GM23338 (cell line): ENCODE measurements at regions not wholly inside any gene's neighbourhood (a gene's known extent, or its start where the extent isn't known, plus 50 kb on each side); places are given as distances from the start of the nearest gene placed in this dataset.

ENCODE experiments used
- CREB1 ChIP-seq: fragments of 250-450 bp; sonication (Bioruptor Pico); IDR thresholded peaks from 2 replicates; pipeline ENCODE4 v1.5.0; 2020; ENCODE audit warnings: low read depth, mild to moderate bottlenecking, moderate library complexity
- CTCF ChIP-seq, 2 experiments: fragments of 200-600 bp in 1 of 2; sonication (generic) in 1 of 2; conservative IDR thresholded peaks; 2 replicates each; pipeline versions ENCODE4 v1.5.1 to v1.6.1; 2016 to 2017; ENCODE audit warnings: antibody characterized with exemption in 2 of 2, low read depth in 2 of 2, mild to moderate bottlenecking in 2 of 2, moderate library complexity in 1 of 2
- ETS1 ChIP-seq: IDR thresholded peaks from 2 replicates; pipeline ENCODE4 v1.6.1; 2016; ENCODE audit warnings: antibody characterized with exemption
- EZH2 ChIP-seq: fragments of 200-600 bp; sonication (generic); IDR thresholded peaks from one replicate; pipeline ENCODE4 v1.8.0; 2017; ENCODE audit warnings: antibody characterized with exemption, mild to moderate bottlenecking, low read depth; ENCODE audit not compliant: unreplicated experiment
- EZH2phosphoT487 ChIP-seq: fragments of 200-600 bp; sonication (generic); IDR thresholded peaks from one replicate; pipeline ENCODE4 v1.8.1; 2018; ENCODE audit warnings: antibody characterized with exemption; ENCODE audit not compliant: unreplicated experiment
- JUNB ChIP-seq: IDR thresholded peaks from one replicate; pipeline ENCODE4 v1.6.1; 2016; ENCODE audit warnings: antibody characterized with exemption; ENCODE audit not compliant: unreplicated experiment
- NANOG ChIP-seq: IDR thresholded peaks from 2 replicates; pipeline ENCODE4 v1.6.1; 2016; ENCODE audit warnings: antibody characterized with exemption, borderline replicate concordance
- POLR2AphosphoS5 ChIP-seq: IDR thresholded peaks from 2 replicates; pipeline ENCODE4 v1.6.1; 2016; ENCODE audit warnings: antibody characterized with exemption, low read depth
- REST ChIP-seq: IDR thresholded peaks from one replicate; pipeline ENCODE4 v1.6.1; 2018; ENCODE audit warnings: antibody characterized with exemption; ENCODE audit not compliant: unreplicated experiment
- STAT1 ChIP-seq: IDR thresholded peaks from one replicate; pipeline ENCODE4 v1.6.1; 2016; ENCODE audit warnings: antibody characterized with exemption; ENCODE audit not compliant: unreplicated experiment
- ZNF114 ChIP-seq: fragments of 250-450 bp; sonication (Bioruptor Pico); IDR thresholded peaks from 2 replicates; pipeline ENCODE4 v1.5.0; 2020; ENCODE audit warnings: mild to moderate bottlenecking, moderate library complexity
- ZNF331 ChIP-seq: fragments of 250-450 bp; sonication (Bioruptor Pico); IDR thresholded peaks from 2 replicates; pipeline ENCODE4 v1.5.0; 2020; ENCODE audit warnings: low read depth, mild to moderate bottlenecking, moderate library complexity

GRCh38 chr4:140229881-140230280 is 75.9 kb upstream of the MAML3 start:
- TF ChIP-seq STAT1 (no peak), CTCF (conservative IDR thresholded peaks at IDR 0.05; ENCODE audit: low read depth in 2 of 2) (no peak), POLR2AphosphoS5 (no peak), EZH2 (no peak), REST (no peak), JUNB (no peak), ZNF114 (CRISPR knock-in tag) (no peak), CREB1 (no peak), EZH2phosphoT487 (no peak), ETS1 (no peak), ZNF331 (CRISPR knock-in tag) (no peak), NANOG (no peak)
